ENCODE measurements at regions not wholly inside any gene's neighbourhood (a gene's known extent, or its start where the extent isn't known, plus 50 kb on each side); places are given as distances from the start of the nearest gene placed in this dataset.

- TF ChIP-seq CTCF (IDR thresholded peaks at IDR 0.05; ENCODE audit: extremely low read depth in 1 of 2, insufficient read depth in 1 of 2, low read depth in 1 of 2, low read length in 2 of 2) (no peak), POLR2A (IDR thresholded peaks at IDR 0.05; ENCODE audit: low read depth, low read length) (no peak), GATA2 (IDR thresholded peaks at IDR 0.05; ENCODE audit: insufficient read depth, insufficient read length, low read depth, low read length) (no peak), EZH2 (IDR thresholded peaks at IDR 0.05; ENCODE audit: borderline replicate concordance, low read depth, low read length, severe bottlenecking) (no peak), POLR2AphosphoS5 (IDR thresholded peaks at IDR 0.05; ENCODE audit: insufficient read depth, low read depth, low read length) (no peak)
- TF ChIP-seq, protein P1, sequence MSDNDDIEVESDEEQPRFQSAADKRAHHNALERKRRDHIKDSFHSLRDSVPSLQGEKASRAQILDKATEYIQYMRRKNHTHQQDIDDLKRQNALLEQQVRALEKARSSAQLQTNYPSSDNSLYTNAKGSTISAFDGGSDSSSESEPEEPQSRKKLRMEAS (IDR thresholded peaks at IDR 0.05; ENCODE audit: insufficient read depth, insufficient read length), result no peak
These were observed 202.5 kb downstream of the NUFIP1 start for GRCh38 chr13:44786756-44787155.
